PC-9 (cell line): ENCODE measurements at regions not wholly inside any gene's neighbourhood (a gene's known extent, or its start where the extent isn't known, plus 50 kb on each side); places are given as distances from the start of the nearest gene placed in this dataset.

Experiments
- BruUV-seq: library from RNA; stranded (reverse); fragments of 400-500 nt; replicated peaks from 2 replicates; lab custom pipeline; 2021; lab: Mats Ljungman, UMichigan
- CTCF ChIA-PET: fragments of 300-600 bp; sonication (Branson Sonifier 250); formaldehyde crosslinking; loops from one replicate; lab custom pipeline; 2022; ENCODE audit warnings: antibody characterized with exemption; lab: Charles Lee
- POLR2A ChIA-PET: fragments of 300-600 bp; sonication (Branson Sonifier 250); formaldehyde crosslinking; loops from one replicate; lab custom pipeline; 2022; ENCODE audit warnings: antibody characterized with exemption; ENCODE audit not compliant: unreplicated experiment; lab: Charles Lee
- DNase-seq, 2 experiments: peaks; one replicate each; pipeline versions ENCODE4 v3.0.0 to v3.0.0-alpha.2; 2015 to 2022; ENCODE audit warnings: mixed read lengths in 1 of 2
- H2AFZ ChIP-seq: fragments of 200-600 bp; sonication (generic); 2 replicates; pipeline ENCODE4 v1.8.1; 2017; ENCODE audit warnings: antibody characterized with exemption
- H3F3A ChIP-seq: fragments of 200-600 bp; sonication (generic); 2 replicates; pipeline ENCODE4 v1.8.1; 2017; ENCODE audit warnings: antibody characterized with exemption, mild to moderate bottlenecking, low read depth; ENCODE audit not compliant: insufficient read depth
- H3K27ac ChIP-seq: fragments of 200-600 bp; sonication (generic); 2 replicates; pipeline ENCODE4 v1.6.1; 2016; ENCODE audit warnings: mixed run types
- H3K27me3 ChIP-seq: fragments of 200-600 bp; sonication (generic); 2 replicates; pipeline ENCODE4 v1.6.1; 2016; ENCODE audit warnings: low read depth, mixed run types; ENCODE audit not compliant: insufficient read depth
- H3K36me3 ChIP-seq: fragments of 200-600 bp; sonication (generic); 2 replicates; pipeline ENCODE4 v1.6.1; 2016; ENCODE audit warnings: low read depth, mixed run types
- H3K4me1 ChIP-seq: fragments of 200-600 bp; sonication (generic); replicated peaks from 2 replicates; pipeline ENCODE4 v1.6.1; 2016; ENCODE audit warnings: mixed run types; ENCODE audit not compliant: insufficient read depth
- H3K4me2 ChIP-seq: fragments of 200-600 bp; sonication (generic); 2 replicates; pipeline ENCODE4 v1.6.1; 2017; ENCODE audit warnings: mixed run types
- H3K4me3 ChIP-seq: fragments of 200-600 bp; sonication (generic); 2 replicates; pipeline ENCODE4 v1.6.1; 2016; ENCODE audit warnings: mixed run types
- H3K79me2 ChIP-seq: fragments of 200-600 bp; sonication (generic); 2 replicates; pipeline ENCODE4 v1.6.1; 2017; ENCODE audit warnings: low read depth, mixed run types
- H3K9me2 ChIP-seq: fragments of 200-600 bp; sonication (generic); 2 replicates; pipeline ENCODE4 v1.8.1; 2017; ENCODE audit warnings: mild to moderate bottlenecking; ENCODE audit not compliant: insufficient read depth
- H3K9me3 ChIP-seq: fragments of 200-600 bp; sonication (generic); 2 replicates; pipeline ENCODE4 v1.8.1; 2016; ENCODE audit warnings: low read depth; ENCODE audit not compliant: insufficient read depth
- H4K20me1 ChIP-seq: fragments of 200-600 bp; sonication (generic); 2 replicates; pipeline ENCODE4 v1.8.1; 2017; ENCODE audit not compliant: insufficient read depth
- EZH2 ChIP-seq: fragments of 200-600 bp; sonication (generic); IDR thresholded peaks from 2 replicates; pipeline ENCODE4 v1.8.0; 2017; ENCODE audit warnings: antibody characterized with exemption, low read depth
- intact Hi-C: fragments of 100-400 bp; cut with micrococcal nuclease; formaldehyde crosslinking; loops from one replicate; pipeline ENCODE4 v1.10.0; 2022; ENCODE audit not compliant: unreplicated experiment
- TF ChIP-seq, protein P1 (sequence below): fragments of 200-600 bp; sonication (generic); conservative IDR thresholded peaks from 2 replicates; pipeline ENCODE4 v1.6.1; 2017; ENCODE audit warnings: mixed run types, antibody characterized with exemption, mild to moderate bottlenecking, moderate library complexity

DNA sequence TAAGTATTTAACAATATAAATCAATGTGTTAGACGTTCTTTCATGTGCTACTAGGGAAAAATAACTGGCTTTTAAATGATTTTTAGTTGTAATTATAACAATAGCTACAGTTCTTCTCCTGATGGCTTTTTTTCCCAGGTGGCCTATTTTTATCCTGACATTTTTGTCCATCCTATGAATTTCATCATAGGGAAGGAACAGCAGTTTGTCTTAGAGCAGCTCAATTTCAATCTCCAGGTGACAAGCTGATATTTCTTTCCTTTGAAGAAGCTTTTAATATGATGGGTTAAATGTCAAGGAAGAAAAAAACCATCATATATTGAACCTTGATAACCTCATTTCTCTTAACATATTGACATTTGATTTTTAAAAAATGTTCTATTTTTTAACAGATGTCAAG is 163.0 kb upstream of the AGA start:
- no TSS peak for BruUV-seq

DNA sequence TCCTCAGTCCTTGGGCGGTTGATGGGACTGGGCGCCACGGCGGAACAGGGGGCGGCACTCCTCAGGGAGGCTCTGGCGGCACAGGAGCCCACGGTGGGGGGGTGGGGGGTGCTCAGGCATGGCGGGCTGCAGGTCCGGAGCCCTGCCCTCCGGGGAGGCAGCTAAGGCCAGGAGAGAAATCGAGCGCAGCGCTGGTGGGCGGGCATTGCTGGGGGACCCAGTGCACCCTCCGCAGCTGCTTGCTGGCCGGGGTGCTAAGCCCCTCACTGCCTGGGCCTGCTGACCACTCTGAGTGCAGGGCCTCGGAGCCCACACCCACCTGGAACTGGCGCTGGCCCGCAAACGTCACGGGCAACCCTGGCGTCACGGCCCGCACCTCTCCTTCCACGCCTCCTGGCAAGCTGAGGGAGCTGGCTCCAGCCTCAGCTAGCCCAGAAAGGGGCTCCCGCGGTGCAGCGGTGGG is 164.9 kb upstream of the AGA start:
- no peaks in the 10 kb centered on the region for H3K9me3 ChIP-seq
- TF ChIP-seq, protein P1, sequence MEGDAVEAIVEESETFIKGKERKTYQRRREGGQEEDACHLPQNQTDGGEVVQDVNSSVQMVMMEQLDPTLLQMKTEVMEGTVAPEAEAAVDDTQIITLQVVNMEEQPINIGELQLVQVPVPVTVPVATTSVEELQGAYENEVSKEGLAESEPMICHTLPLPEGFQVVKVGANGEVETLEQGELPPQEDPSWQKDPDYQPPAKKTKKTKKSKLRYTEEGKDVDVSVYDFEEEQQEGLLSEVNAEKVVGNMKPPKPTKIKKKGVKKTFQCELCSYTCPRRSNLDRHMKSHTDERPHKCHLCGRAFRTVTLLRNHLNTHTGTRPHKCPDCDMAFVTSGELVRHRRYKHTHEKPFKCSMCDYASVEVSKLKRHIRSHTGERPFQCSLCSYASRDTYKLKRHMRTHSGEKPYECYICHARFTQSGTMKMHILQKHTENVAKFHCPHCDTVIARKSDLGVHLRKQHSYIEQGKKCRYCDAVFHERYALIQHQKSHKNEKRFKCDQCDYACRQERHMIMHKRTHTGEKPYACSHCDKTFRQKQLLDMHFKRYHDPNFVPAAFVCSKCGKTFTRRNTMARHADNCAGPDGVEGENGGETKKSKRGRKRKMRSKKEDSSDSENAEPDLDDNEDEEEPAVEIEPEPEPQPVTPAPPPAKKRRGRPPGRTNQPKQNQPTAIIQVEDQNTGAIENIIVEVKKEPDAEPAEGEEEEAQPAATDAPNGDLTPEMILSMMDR, result no peak
- no peak for TF ChIP-seq EZH2
- no peaks in the 10 kb centered on the region for H3K36me3 ChIP-seq
- no peaks in the 10 kb centered on the region for H3K4me1 ChIP-seq
- no peaks in the 10 kb centered on the region for H3K27me3 ChIP-seq
- BruUV-seq, result no TSS peak
- no peaks in the 10 kb centered on the region for H4K20me1 ChIP-seq
- no peak overlapping the region for H3K4me3 ChIP-seq
- ChIA-PET CTCF (no interaction called here), POLR2A (no interaction called here)
- DNase-seq, result no peak
- no peaks in the 10 kb centered on the region; the same call in 1 of the 2 replicates for H3K9me2 ChIP-seq
- no peak overlapping the region for H3K4me2 ChIP-seq
- no peak overlapping the region for H2AFZ ChIP-seq
- H3K27ac ChIP-seq, result no peak overlapping the region
- no peaks in the 10 kb centered on the region for H3F3A ChIP-seq
- intact Hi-C loops, result no loop called here
- H3K79me2 ChIP-seq, result no peaks in the 10 kb centered on the region

More for the DNA sequence above, 163.0 kb upstream of the AGA start:
- Histone ChIP-seq H3K79me2 (no peaks in the 10 kb centered on the region), H3K4me1 (no peaks in the 10 kb centered on the region), H3K9me3 (no peaks in the 10 kb centered on the region), H3F3A (no peaks in the 10 kb centered on the region), H2AFZ (no peak overlapping the region), H3K27ac (no peak overlapping the region), H3K4me2 (no peak overlapping the region), H3K4me3 (no peak overlapping the region), H3K9me2 (no peaks in the 10 kb centered on the region; the same call in 1 of the 2 replicates), H4K20me1 (no peaks in the 10 kb centered on the region), H3K36me3 (no peaks in the 10 kb centered on the region), H3K27me3 (no peaks in the 10 kb centered on the region)
- ChIA-PET POLR2A (no interaction called here), CTCF (no interaction called here)
- TF ChIP-seq EZH2, result no peak
- TF ChIP-seq, protein P1, result no peak
- no peak for DNase-seq
- intact Hi-C loops, result no loop called here

DNA sequence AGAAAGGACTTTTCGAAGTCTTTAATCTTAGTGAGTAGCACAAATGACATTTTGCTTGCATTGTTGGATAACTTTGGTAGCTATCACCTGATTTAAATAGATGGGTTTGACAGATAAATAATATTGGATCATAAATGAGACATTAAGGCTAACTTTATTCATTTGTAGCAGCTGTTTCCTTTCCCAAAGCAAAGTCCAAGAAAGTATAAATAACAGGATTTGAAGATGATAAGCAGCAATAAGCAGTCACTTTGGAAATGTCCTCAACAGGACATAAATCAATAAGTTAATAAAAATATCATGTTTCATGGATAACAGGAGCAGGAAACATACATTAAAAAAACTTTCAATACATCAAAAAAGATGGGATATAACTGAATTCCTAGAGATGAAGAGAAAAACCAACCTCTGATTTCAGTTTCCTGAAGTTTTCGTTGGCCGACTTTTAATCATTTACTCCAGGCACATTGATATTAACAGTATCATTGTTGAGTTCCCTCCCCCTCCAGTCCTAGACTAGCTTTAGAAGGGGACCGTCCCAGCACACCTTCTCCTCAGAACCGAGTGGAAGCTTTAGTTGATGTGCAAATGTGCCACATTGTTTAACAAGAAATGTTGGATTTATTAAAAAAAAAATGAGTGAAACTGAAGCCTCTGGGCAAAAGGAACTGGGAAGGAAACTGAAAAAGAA is 169.9 kb upstream of the AGA start:
- Histone ChIP-seq H2AFZ (no peak overlapping the region), H3F3A (no peaks in the 10 kb centered on the region), H3K36me3 (no peaks in the 10 kb centered on the region), H3K4me1 (no peaks in the 10 kb centered on the region), H3K4me2 (no peak overlapping the region), H3K27me3 (no peaks in the 10 kb centered on the region), H3K9me2 (no peaks in the 10 kb centered on the region), H3K79me2 (no peaks in the 10 kb centered on the region), H3K4me3 (no peak overlapping the region), H4K20me1 (no peaks in the 10 kb centered on the region), H3K9me3 (no peaks in the 10 kb centered on the region), H3K27ac (no peak overlapping the region)
- BruUV-seq, result no TSS peak
- ChIA-PET CTCF (no interaction called here), POLR2A (no interaction called here)
- TF ChIP-seq, protein P1, result no peak
- DNase-seq, result no peak
- intact Hi-C loops, result no loop called here
